ENCODE measurements at regions not wholly inside any gene's neighbourhood (a gene's known extent, or its start where the extent isn't known, plus 50 kb on each side); places are given as distances from the start of the nearest gene placed in this dataset.
A peak's percentile ranks its signal among the peaks of the same experiment; 100 is the strongest.
"Not testable (repeated sequence)": the region's sequence is repeated elsewhere in the genome, so short reads cannot be mapped to it uniquely, and the experiment has no call there.

DNA sequence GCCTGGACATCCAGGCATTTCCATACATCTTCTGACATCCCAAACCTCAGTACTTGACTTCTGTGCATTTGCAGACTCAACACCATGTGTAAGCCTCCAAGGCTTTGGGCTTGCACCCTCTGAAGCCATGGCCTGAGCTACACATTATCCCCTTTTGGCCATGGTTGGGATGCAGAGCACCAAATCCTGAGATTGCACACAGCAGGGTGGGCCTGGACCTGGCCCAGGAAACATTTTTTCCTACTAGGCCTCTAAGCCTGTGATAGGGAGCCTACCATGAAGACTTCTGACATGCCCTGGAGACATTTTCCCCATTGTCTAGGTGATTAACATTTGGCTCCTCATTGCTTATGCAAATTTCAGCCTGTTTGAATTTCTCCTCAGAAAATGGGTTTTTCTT lies 853.4 kb upstream of the SPRY2 start:
- DNase-seq (ENCODE audit: low read depth in 2 of 2), result no peak

DNA sequence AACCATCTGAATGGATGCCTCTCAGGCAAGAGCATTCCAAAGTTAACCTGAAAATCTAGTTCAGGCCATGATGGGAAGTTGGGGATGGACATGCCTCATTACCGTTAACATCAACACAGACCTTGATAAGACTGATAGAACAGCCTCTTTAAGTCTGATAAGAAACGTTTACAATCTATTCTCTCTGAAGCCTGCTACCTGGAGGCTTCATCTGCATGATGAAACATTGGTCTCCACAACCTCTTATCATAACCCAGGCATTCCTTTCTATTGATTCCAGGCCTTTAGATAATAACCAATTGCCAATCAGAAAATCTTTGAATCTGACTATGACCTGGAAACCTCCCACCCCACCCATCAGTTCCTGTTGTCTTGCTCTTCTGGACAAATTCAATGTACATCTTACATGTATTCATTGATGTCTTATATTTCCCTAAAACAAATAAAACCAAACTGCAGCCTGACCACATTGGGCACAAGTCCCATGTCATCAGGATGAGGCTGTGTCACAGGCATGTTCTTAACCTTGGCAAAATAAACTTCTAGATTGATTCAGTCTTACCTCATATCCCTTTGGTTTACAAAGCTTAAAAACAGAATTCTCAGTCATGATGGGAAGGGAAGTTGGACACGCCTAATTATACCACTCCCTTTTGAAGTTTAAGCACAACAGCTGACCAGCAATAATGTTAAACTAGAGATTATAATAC lies 843.8 kb upstream of the SPRY2 start:
- peak in 1 of 2 donors; percentile 29 for DNase-seq (ENCODE audit: low read depth in 2 of 2)

DNA sequence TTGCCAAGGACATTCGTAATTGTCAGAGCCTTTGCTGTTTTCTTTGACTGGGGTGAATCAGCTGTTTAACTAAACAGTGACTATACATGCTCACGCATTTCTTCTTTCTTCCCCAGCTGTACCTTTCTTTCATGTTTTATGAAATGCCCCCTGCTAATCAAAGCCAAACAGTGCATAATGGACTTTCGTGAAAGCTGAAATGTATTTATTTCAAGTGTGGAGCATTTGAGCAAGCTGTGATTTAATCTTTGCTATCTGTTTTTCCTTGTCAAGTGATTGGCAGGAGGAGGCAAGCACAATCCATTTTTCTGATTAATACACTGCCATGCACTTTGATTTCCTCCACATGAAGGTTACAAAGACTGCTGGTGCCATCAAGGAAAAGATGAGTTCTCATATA lies 831.7 kb upstream of the SPRY2 start:
- DNase-seq (ENCODE audit: low read depth in 2 of 2), result no peak

DNA sequence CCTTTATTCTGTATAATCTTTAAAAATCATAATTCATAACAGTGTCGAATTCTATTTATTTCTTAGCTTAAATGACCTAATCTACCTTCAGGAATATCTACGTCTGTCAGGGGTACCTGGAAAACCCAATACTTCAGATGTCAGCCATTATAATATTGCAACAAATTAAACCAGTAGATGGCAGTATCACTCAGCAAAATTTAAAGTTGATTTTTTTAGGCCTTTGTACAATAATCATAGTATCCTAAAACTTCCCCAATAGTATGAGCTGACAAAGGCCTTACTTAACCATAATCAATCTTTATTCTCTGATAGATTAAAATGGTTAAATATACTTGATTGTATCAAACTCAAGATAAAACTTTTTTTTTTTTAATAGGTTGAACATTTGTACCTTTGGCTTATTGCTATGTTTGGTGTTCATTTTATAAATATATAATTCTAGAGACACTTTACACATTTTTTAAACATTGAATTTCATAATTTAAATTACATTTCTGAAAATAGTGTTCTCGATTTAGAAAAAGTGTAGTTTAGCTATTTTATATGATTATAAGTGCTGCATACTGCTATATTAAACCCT lies 830.2 kb upstream of the SPRY2 start:
- peak; percentile 7 to 18 for DNase-seq (ENCODE audit: low read depth in 2 of 2)

DNA sequence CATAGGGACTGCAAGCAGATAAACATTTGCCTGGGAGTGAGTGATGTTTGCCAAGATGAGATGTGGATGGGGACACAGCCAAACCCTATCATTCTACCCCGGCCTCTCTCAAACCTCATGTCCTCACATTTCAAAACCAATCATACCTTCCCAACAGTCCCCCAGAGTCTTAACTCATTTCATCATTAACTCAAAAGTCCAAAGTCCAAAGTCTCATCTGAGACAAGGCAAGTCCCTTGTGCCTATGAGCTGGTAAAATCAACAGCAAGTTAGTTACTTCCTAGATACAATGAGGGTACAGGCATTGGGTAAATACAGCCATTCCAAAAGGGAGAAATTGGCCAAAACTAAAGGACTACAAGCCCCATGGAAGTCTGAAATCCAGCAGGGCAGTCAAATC lies 822.9 kb upstream of the SPRY2 start:
- DNase-seq (ENCODE audit: low read depth in 2 of 2), result not testable (repeated sequence)

DNA sequence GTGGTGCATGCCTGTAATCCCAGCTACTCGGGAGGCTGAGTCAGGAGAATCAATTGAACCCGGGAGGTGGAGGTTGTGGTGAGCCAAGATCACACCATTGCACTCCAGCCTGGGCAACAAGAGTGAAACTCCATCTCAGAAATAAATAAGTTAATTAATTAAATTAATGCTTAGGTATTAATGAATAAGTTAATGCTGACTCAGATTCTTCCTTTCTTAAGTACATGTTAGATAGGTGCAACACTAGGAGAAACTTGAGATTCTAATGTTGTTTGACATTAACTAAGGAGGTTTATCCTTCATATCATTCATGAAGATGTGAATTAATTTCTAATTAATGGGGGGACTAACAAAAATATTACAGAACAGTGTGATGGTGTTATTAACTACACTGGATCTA lies 812.6 kb upstream of the SPRY2 start:
- no peak for DNase-seq (ENCODE audit: low read depth in 2 of 2)

DNA sequence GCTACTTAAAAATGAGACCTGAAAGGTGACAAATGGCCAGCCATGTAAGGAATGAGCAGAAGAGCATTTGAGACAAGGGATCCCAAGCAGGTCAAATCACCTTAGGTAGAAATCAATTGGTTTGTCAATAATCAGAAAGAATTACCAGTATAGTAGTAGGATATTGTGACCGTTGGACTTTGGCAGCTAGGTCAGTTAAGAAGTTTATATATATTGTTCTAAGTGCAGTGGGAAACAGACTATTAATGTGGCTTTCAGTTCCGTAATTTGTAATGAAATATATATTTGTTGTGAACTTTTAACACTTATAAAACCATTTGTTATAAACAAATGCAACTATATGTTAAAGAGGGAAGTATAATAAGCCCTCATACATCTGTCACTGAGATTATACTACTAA lies 807.9 kb upstream of the SPRY2 start:
- DNase-seq (ENCODE audit: low read depth in 2 of 2), result no peak

DNA sequence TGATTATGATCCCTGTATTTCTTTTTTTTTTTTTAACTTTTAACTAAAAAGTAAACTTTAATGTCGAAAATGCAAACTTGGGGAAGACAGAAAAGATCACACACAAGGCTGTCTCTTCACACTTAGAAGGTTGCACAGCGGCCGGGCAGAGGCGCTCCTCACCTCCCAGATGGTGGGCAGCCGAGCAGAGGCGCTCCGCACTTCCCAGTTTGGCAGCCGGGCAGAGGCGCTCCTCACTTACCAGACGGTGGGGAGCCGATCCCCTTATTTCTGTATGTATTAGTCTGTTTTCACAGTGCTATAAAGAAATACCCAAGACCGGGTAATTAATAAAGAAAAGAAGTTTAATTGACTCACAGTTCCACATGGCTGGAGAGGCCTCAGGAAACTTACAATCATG lies 805.6 kb upstream of the SPRY2 start:
- DNase-seq (ENCODE audit: low read depth in 2 of 2), result not testable (repeated sequence)

DNA sequence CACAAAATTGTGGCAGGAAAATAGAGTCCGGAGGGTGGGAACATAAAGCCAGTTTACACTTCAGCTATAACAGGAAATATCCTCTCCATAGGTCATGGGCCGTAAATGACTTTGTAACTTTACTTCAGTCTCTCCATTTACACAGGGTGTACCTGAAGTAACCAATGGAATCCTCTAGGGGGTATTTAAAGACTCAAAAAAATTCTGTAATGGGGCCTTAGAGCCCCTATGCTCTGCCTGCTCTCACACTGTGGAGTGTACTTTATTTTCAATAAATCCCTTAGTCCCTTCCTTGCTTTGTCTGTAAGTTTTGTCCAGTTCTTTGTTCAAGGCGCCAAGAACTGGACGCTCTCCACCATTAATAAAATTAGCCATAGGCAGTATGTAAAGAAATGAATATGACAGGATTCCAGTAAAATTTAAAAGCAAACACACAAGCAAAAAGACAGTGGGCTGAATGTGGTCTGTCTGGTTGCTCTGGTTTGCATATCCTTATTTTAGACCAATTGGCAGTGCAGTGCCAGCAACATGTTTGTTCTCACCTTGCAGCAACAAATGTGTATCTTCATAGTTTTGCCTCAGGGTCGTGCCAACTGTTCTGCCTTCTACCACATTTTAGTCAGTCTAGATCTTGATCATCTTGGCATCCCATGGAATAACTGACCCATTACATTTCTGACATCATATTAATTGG lies 801.5 kb upstream of the SPRY2 start:
- no peak for DNase-seq (ENCODE audit: low read depth in 2 of 2)

DNA sequence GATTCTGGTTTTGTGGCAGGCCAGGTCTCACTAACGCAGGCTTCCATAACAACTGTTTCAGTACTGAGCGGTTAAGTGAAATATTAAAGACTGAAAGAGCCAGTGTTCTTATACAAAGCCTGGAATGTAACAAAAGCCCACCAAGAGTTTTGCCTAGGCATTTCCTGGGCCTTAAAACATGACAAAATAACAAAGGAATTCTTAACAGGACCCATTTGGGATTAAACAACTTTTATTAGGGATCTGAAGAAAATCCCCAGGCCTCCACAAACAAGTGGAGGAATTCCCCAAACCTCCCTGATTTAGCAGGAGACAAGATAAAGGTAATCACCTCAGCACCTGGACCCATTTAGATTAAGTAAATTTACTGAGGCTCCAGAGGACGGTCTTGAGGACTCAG lies 799.7 kb upstream of the SPRY2 start:
- no peak for DNase-seq (ENCODE audit: low read depth in 2 of 2)

DNA sequence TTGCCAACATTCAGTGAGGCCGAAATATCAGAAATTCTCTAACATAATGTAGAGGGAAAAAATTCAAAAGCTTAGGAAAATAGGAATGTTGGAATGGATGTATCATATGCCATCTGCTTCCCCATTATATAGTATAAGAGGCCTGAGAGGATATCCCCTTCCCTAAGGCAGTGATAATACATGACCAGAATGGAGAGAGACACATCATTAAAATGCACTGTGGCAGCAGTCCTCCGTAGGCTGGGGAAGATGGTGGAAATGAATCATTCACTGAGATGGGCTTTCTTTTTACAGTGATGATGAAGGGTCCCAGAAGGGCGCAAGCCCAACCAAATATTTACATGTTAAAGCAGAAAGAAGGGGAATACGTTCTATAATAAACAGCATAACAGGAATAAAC lies 799.1 kb upstream of the SPRY2 start:
- no peak for DNase-seq (ENCODE audit: low read depth in 2 of 2)

DNA sequence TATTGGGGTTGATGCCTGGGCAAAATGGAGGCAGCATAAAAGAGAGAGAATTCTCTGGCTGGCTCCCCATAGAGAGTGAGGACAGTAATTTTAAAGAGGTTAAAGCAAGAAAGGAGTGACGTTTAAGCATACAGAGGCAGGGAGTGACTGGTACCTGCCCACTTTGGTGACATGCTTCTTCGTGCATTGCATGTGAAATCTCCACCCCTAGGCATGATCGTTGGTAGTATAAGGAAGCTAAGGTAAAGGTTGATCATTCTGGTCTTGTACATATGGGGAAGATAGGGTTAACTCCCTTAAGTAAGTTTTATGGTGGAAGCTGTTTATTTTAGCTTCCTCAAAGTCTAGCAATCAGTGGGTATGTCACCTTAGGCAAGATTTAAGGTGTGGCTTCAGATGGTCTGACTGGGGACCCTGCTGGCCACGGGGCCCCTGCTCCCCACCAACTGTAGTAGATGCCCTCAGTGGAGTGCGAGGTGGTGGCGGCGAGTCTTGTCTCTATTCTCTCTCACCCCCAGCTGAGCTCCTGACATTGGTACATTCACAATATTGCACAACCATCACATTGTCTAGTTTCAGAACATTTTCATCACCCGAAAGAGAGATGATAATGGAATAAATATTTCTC lies 797.5 kb upstream of the SPRY2 start:
- DNase-seq (ENCODE audit: low read depth in 2 of 2), result no peak

DNA sequence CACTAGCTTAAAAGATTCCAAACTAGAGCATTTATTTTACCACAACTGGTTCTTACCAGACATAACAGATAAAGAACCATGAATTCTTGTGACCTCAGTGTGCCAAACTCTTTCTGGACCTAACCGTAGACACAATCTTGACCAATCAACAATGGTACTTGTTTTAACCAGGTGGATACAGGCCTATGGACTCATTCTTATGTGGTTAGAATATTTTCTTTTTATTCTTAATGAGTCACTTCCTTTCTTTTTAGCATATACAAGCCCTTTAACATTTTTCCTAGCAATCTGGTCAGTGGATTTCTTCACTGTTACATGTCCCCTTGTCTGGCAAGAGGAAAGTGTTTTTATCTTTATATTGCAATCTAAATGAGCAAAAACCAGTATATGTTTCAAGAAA lies 792.1 kb upstream of the SPRY2 start:
- no peak for DNase-seq (ENCODE audit: low read depth in 2 of 2)

DNA sequence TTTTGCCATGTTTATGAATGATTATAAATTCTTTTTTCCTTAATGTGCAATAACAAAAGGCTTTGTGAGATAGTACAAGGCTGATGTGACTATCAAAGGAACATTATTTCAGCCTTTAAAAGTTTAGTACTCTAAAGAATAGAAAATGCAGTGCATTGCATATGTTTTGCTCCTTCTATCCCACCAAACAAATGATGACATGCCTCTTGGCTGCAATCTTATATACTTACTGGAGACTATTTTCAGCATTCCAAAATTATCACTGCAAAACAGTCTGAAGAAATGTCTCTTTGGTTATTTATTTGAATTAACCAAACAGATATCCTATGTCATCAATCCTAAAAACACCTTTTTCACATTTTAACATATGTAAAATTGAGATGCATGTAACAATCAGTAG lies 776.5 kb upstream of the SPRY2 start:
- DNase-seq (ENCODE audit: low read depth in 2 of 2), result no peak

DNA sequence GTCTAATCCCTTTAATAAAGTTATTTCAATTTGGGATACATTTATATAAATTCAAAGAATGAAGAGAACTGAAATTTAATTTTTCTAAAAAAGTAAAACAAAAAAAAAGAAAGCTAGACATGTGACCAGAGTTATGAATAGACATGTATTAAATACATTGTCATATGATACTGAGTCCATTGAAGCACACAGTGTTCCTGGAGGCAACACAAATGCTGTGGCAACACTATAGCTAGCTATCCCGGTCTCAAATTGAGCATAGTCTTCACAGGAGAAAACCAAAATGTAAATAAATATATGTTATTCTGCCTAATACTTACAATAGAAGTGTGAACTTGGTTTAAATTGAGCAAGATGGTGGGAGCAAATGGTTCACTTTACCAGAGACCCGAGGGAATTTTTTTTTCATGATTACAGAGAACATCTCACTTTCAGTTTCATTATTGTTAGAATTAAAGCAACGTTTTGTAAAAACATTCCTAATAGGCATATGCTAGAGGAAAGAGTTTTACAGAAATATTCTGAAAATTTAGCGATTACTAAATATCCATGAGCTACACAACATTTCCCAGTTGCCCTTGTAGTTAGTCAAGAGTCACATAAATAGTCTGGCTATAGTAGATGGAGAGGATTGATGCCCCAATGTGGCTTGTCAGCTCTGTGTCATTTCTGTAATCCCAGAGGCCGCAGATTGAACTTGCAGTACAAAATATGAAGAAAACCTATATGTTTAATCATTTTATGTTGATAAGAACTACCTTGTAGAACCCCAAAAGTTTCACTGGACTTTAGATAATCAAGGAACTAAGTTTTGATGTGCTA lies 775.7 kb upstream of the SPRY2 start:
- DNase-seq (ENCODE audit: low read depth in 2 of 2), result no peak

DNA sequence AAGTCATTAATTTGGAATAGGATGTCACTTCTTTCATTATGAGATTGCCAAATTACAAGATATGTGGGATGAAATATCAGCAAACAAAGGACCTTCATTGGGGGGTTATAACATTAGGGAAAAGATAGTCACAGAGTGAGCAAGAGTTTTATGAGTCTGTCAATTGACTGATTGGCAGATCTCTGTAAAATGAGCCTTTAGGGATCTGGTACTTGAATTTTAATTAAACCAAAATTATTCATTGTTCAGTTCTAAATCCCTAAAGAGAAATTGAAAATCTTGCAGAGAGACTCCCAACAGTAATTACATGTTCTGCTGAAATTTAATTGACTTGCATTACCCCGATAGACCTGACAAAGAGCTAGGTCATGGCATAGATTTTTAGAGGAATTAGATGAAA lies 768.1 kb upstream of the SPRY2 start:
- no peak for DNase-seq (ENCODE audit: low read depth in 2 of 2)

DNA sequence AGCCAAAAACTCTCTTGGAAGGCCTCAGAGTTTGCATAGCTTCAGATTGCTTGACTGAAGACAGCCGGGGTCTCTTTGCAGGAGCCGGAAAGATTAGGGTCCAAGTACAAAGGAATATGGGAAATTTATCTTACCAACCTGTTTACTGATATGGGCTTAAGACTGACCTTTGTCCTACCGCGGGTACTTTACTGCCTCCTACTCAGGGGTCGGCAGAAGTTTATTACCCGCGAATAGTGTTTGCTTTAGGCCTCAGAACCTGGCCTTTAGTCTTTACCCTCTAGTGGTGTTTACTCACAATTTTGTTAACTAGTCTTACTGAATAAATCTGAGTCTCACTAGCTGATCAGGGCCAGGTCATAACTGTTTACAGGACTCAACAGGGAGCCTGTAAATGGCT lies 765.4 kb upstream of the SPRY2 start:
- no peak for DNase-seq (ENCODE audit: low read depth in 2 of 2)

DNA sequence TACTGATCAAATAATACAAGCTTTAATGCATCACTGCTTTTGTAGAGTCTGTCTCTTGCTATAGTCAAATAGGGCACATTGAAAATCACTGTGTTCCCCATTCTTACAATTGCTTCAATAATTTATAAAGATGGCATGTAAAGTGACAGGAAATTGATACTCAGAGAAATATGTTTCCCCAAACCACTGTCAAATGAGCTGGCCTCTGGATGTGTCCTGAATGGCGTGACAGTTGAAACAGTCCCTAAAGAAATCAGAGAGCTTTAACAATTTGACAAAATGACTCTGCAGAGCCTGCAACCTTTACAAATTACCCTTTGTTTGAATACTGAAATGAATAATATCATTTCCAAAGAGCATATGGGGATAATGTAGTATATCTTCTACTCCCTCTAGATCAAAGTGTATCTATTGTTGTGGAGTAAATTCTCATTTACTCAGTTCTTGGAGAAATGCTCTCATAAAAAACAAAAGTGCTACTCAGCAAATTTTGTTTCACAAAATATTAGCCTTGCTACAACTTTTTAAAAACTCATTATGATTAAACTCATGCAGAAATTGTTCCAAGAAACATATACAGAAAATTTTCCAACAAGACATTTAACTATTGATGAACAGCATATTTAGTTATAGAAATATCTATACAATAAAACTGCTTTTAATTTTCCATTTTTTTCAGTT lies 763.2 kb upstream of the SPRY2 start:
- DNase-seq (ENCODE audit: low read depth in 2 of 2), result no peak

DNA sequence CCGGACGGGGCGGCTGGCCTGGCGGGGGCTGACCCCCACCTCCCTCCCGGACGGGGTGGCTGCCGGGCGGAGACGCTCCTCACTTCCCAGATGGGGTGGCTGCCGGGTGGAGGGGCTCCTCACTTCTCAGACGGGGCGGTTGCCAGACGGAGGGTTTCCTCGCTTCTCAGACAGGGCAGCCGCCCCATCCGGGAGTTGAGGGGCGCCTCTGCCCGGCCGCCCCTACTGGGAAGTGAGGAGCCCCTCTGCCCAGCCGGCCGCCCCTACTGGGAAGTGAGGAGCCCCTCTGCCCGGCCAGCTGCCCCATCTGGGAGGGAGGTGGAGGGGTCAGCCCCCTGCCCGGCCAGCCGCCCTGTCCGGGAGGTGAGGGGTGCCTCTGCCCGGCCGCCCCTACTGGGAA lies 761.1 kb upstream of the SPRY2 start:
- not testable (repeated sequence) for DNase-seq (ENCODE audit: low read depth in 2 of 2)

DNA sequence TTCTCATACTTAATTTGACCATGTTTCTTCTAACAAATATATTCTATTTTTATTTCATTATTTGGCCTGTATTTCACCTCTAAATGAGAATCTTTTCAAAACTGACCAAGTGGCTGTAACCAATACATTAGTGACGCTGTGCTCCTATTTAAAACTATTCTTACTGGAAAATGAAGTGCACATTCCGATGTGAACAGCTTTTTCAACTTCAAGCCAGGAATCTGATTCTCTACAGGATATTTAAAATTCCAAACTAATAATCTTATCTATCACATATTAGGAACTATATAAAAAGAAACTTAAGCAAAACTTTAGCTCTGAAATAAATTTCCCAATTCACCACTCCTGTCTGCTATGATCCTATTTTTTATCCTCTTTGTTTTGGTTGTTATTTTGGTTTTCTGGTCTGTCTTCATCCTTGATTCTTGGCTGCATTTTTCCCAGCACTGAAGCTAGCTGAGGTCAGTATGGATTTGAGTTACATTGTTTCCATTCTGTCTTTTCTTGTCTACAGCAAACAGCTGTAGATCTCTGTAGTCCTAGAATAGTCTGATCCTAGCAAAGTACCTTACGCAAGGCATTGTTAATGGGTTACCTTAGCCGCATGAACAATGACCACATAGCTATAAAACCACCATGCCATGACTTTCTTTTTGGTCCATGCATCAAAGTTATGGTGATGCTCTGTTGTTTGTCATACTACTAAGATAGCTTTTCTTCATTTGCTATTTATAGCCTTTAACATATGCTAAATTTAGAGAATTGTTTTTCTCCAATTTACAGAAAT lies 748.6 kb upstream of the SPRY2 start:
- no peak for DNase-seq (ENCODE audit: low read depth in 2 of 2)
